Activated CD8-positive, alpha-beta memory T cell treated with anti-CD3 and anti-CD28 coated beads for 4 hours (primary cell): ENCODE measurements at regions not wholly inside any gene's neighbourhood (a gene's known extent, or its start where the extent isn't known, plus 50 kb on each side); places are given as distances from the start of the nearest gene placed in this dataset.

ENCODE experiments used
- DNase-seq, 2 donors: peaks; one replicate each; pipeline ENCODE4 v3.0.0-alpha.2; 2020; ENCODE audit warnings: low read depth in 2 of 2

GRCh38 chr20:43803276-43803675 lies 76.5 kb upstream of the GTSF1L start:
- no peak for DNase-seq

DNA sequence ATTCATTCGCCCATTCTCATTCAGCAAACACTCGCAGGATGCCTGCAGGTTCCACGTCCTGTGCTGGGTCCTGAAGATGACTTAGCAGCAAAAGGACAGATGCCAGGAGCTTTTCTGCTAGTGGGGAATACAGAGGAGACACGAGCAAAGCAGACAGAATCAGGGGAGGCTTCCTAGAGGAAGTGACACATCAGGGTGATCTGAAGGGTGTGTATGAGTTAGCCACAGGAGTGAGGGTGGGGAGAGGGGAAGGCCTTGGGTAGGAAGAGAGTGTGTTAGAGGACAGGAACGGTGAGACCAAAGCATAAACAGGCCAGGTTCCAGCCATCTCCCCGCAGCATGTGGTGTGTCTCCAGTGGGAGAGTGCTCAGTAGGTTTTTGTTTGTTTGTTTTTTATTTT lies 73.4 kb upstream of the GTSF1L start:
- no peak for DNase-seq

GRCh38 chr20:43799741-43800140 lies 72.9 kb upstream of the GTSF1L start:
- no peak for DNase-seq

DNA sequence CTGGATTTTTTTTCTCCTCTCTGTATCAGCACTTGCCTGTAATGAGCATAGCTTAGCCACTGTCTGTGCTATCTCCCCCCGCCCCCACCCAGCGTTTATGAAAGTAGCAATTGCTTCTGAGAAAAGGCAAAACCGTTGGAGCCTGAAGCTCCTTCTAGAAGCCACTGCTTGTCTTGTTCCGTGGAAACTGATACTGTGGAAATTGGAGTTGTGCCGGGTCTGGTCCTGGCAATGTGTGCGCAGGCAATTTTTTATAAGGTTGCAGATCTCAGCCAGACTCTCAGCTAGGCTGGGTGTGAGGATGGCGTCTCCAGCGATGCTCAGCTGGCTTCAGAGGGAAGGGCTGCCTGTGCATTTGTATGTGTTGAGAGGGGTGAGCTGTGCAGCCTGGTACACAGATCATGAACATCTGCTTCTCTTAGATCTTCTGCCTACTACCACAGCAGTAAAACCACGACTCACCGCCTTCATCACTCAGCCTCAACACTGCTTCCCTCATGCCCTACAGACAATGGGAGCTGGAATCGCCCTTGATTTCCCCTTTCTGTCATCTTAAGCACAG lies 72.4 kb upstream of the GTSF1L start:
- DNase-seq: no peak

- DNase-seq: no peak
These were observed 71.7 kb upstream of the GTSF1L start for GRCh38 chr20:43798291-43799149.

- DNase-seq: no peak
These were observed 67.5 kb upstream of the GTSF1L start for GRCh38 chr20:43794326-43794725.

- no peak for DNase-seq
These were observed 62.8 kb upstream of the GTSF1L start for GRCh38 chr20:43789593-43789992.

GRCh38 chr20:43787937-43788336 lies 61.1 kb upstream of the GTSF1L start:
- DNase-seq: no peak

DNA sequence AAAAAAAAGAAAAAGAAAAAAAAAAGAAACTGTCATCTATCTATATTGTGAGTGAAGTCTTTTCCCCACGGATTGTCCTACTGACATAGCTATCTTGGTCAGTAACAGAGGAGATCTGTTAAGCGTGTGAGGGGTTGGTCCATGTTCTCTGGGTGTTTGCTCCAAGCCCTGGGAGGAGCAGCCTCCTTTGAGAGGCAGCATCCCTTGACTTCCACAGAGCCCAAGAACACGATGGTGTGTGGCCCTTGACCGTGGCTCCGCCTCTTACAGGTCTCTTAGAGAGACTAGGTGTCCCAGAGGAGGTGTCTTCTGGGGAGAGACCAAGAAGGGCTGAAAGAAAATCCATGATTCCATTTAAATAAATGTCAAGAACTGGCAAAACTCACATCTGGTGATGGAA lies 60.1 kb upstream of the GTSF1L start:
- DNase-seq: no peak

GRCh38 chr20:43781215-43781614 lies 54.4 kb upstream of the GTSF1L start:
- DNase-seq: no peak

- no peak for DNase-seq
These were observed 51.6 kb upstream of the GTSF1L start for GRCh38 chr20:43778375-43778774.

GRCh38 chr20:43776691-43777090 lies 49.9 kb upstream of the GTSF1L start:
- DNase-seq: no peak
